Adrenal gland (tissue), 9 donors: ENCODE measurements at regions not wholly inside any gene's neighbourhood (a gene's known extent, or its start where the extent isn't known, plus 50 kb on each side); places are given as distances from the start of the nearest gene placed in this dataset.

Experiments used
- DNase-seq, 7 donors: peaks; one replicate each; pipeline ENCODE4 v3.0.0-alpha.2; 2019 to 2020
- H3K27ac ChIP-seq, 5 donors: fragments of 200-600 bp; sonication (generic) in 4 of 5; 1 replicate in 3 of 5; 2 replicates in 2 of 5; pipeline versions ENCODE4 v1.5.1 to v1.8.0; 2016 to 2020; ENCODE audit warnings: mild to moderate bottlenecking in 1 of 5
- H3K27me3 ChIP-seq: fragments of 200-600 bp; 2 replicates; pipeline ENCODE4 v1.8.0; 2021
- H3K36me3 ChIP-seq, 2 donors: fragments of 200-600 bp; replicated peaks in 1 of 2; 1 replicate in 1 of 2; 2 replicates in 1 of 2; pipeline versions ENCODE4 v1.5.1 to v1.8.0; 2018 to 2022
- H3K4me1 ChIP-seq, 2 donors: fragments of 200-600 bp; replicated peaks in 1 of 2; 1 replicate in 1 of 2; 2 replicates in 1 of 2; pipeline versions ENCODE4 v1.5.1 to v1.8.0; 2018 to 2021
- H3K4me3 ChIP-seq, 4 donors: fragments of 200-600 bp; sonication (generic) in 3 of 4; one replicate each; pipeline ENCODE4 v1.5.1; 2016 to 2018
- H3K9me3 ChIP-seq, 3 donors: fragments of 200-600 bp; sonication (generic) in 1 of 3; replicated peaks in 1 of 3; 1 replicate in 2 of 3; 2 replicates in 1 of 3; pipeline versions ENCODE4 v1.5.1 to v1.8.0; 2016 to 2021
- POLR2A ChIP-seq, 2 donors: fragments of 450-650 bp; IDR thresholded peaks; one replicate each; pipeline ENCODE4 v1.6.1; 2017; ENCODE audit warnings: antibody characterized with exemption in 2 of 2, mild to moderate bottlenecking in 2 of 2, moderate library complexity in 1 of 2
- WGBS, 4 donors: extraction: QIAGEN DNeasy Blood & Tissue Kit in 2 of 4; methylation state at CpG; one replicate each; pipeline versions ENCODE4 v1.1.5 to v1.1.7; 2013 to 2017; 5-methylcytosine and 5-hydroxymethylcytosine counted together
- intact Hi-C, 2 donors: fragments of 100-400 bp; cut with DNase I; formaldehyde crosslinking; loops; one replicate each; pipeline versions ENCODE4 v1.14.1 to v1.15.0; 2022 to 2023
- TF ChIP-seq, protein P1 (sequence below), 6 experiments: fragments of 450-650 bp in 4 of 6; fragments of 200-600 bp in 2 of 6; sonication (generic) in 1 of 6; IDR thresholded peaks; 1 replicate in 5 of 6; 2 replicates in 1 of 6; pipeline versions ENCODE4 v1.5.1 to v1.8.0; 2016 to 2021; ENCODE audit warnings: antibody characterized with exemption in 6 of 6, mild to moderate bottlenecking in 2 of 6, moderate library complexity in 1 of 6
- donor health status: healthy with polysubstance abuse.
- donor health status: Bipolar disorder and iron deficiency.
- donor health status: DM: yes; HTN: yes; CAD: no.
- donor health status: DM: no; HTN: no; CAD: no.
- donor health status: DM: no; HTN: no; CAD: no.

DNA sequence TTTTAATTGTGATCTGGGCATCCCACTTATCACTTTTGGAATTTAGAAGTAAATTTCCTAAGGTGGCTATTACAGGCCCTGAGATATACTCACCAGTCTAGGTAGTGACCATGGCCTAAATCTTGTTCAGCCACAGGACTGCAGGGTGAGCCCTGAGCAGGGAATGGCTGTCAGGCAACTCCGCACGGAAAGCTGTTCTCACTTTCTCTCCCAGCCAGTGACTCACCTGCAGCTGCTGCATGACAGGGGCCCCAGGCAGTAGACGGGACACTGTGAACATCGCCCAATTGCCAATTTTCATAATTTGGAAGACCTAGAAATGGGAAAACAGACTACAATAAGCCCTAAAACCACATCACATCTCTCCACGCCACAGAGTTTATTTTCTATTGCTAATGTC, 69.6 kb upstream of the TAF1L start:
- DNase-seq: peak in 2 of 7 donors; percentile 14 to 20
- intact Hi-C loops: no loop called here
- Histone ChIP-seq H3K9me3 (no peaks in the 10 kb centered on the region), H3K4me1 (no peaks in the 10 kb centered on the region), H3K36me3 (no peaks in the 10 kb centered on the region), H3K4me3 (no peak overlapping the region), H3K27me3 (no peaks in the 10 kb centered on the region), H3K27ac (no peak overlapping the region)
- 47 to 65% (median 56%) methylated on average over 5 of the region's 5 CpGs for WGBS, 4 donors
- TF ChIP-seq POLR2A (IDR thresholded peaks at IDR 0.05): no peak

GRCh38 chr9:32706004-32706724, 70.7 kb upstream of the TAF1L start:
- H3K27ac ChIP-seq: no peak overlapping the region
- H3K36me3 ChIP-seq: no peaks in the 10 kb centered on the region
- TF ChIP-seq, protein P1, sequence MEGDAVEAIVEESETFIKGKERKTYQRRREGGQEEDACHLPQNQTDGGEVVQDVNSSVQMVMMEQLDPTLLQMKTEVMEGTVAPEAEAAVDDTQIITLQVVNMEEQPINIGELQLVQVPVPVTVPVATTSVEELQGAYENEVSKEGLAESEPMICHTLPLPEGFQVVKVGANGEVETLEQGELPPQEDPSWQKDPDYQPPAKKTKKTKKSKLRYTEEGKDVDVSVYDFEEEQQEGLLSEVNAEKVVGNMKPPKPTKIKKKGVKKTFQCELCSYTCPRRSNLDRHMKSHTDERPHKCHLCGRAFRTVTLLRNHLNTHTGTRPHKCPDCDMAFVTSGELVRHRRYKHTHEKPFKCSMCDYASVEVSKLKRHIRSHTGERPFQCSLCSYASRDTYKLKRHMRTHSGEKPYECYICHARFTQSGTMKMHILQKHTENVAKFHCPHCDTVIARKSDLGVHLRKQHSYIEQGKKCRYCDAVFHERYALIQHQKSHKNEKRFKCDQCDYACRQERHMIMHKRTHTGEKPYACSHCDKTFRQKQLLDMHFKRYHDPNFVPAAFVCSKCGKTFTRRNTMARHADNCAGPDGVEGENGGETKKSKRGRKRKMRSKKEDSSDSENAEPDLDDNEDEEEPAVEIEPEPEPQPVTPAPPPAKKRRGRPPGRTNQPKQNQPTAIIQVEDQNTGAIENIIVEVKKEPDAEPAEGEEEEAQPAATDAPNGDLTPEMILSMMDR (IDR thresholded peaks at IDR 0.05): no peak
- no peak for TF ChIP-seq POLR2A (IDR thresholded peaks at IDR 0.05)
- intact Hi-C loops: no loop called here
- no peaks in the 10 kb centered on the region for H3K4me1 ChIP-seq
- no peak for DNase-seq
- no peaks in the 10 kb centered on the region for H3K27me3 ChIP-seq
- H3K4me3 ChIP-seq: no peak overlapping the region
- no peaks in the 10 kb centered on the region for H3K9me3 ChIP-seq
- WGBS, 4 donors: 38 to 60% (median 50%) methylated on average over 4 of the region's 4 CpGs

DNA sequence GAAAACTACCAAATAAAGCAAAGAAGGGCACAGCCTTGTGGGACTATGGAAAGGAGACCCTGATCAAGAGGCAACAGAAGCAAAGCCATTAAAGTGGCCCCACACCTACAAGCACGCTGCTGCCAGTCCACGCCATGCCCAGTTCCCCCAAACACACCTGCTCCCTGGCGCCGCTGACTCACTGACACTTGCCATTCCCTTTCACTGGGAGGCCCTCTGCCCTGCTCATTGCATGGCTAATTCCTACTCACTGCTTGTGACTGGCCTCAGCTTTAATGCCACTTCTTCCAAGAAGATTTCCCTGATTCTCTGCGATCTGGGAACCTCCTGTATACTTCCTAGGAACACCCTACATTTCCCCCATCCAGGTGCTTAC, 71.2 kb upstream of the TAF1L start:
- TF ChIP-seq POLR2A (IDR thresholded peaks at IDR 0.05): no peak
- TF ChIP-seq, protein P1 (IDR thresholded peaks at IDR 0.05): no peak
- Histone ChIP-seq H3K27me3 (no peaks in the 10 kb centered on the region), H3K36me3 (no peaks in the 10 kb centered on the region), H3K9me3 (no peaks in the 10 kb centered on the region), H3K4me1 (no peaks in the 10 kb centered on the region), H3K4me3 (no peak overlapping the region), H3K27ac (no peak overlapping the region)
- intact Hi-C loops: no loop called here
- WGBS, 4 donors: 80 to 86% (median 83%) methylated on average over 5 of the region's 5 CpGs
- no peak for DNase-seq

DNA sequence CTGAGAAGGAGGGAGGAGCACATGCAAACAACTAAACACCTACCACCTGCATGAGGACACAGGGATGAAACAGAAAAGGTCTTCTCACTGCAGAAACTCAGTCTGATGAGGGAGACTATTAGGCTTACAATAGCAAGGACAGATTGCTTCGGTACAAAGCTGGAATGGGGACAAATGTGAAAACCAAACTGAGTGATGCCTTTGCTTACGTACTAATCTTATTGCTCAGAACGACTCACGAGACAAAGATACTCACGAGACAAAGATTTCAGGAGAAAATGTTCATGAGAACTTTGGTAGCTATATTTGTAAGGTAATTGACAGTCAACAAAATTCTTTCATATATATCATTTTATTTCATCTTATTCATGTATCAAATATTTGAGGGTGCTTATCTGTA, 71.9 kb upstream of the TAF1L start:
- intact Hi-C loops: no loop called here
- DNase-seq: no peak
- WGBS, 4 donors: 77 to 85% (median 79%) methylated on average over 5 of the region's 5 CpGs

More for the DNA sequence above, 71.9 kb upstream of the TAF1L start:
- no peak overlapping the region for H3K4me3 ChIP-seq
- no peak overlapping the region for H3K27ac ChIP-seq
- no peaks in the 10 kb centered on the region for H3K4me1 ChIP-seq
- no peak for TF ChIP-seq POLR2A (IDR thresholded peaks at IDR 0.05)
- TF ChIP-seq, protein P1 (IDR thresholded peaks at IDR 0.05): no peak
- no peaks in the 10 kb centered on the region for H3K36me3 ChIP-seq
- no peaks in the 10 kb centered on the region for H3K9me3 ChIP-seq
- no peaks in the 10 kb centered on the region for H3K27me3 ChIP-seq
